Mesendoderm (in vitro differentiated cells): ENCODE measurements at regions not wholly inside any gene's neighbourhood (a gene's known extent, or its start where the extent isn't known, plus 50 kb on each side); places are given as distances from the start of the nearest gene placed in this dataset.
"Not testable (repeated sequence)": the region's sequence is repeated elsewhere in the genome, so short reads cannot be mapped to it uniquely, and the experiment has no call there.

Experiments
- DNase-seq: peaks from one replicate; pipeline ENCODE4 v3.0.0; 2013
- H2AK5ac ChIP-seq: 2 replicates; pipeline ENCODE4 v1.6.1; 2013; ENCODE audit warnings: low read length, inconsistent platforms
- H2BK120ac ChIP-seq: 2 replicates; pipeline ENCODE4 v1.6.1; 2013; ENCODE audit warnings: low read depth, mild to moderate bottlenecking, low read length, moderate library complexity, mixed read lengths
- H2BK15ac ChIP-seq: replicated peaks from 2 replicates; pipeline ENCODE4 v1.6.1; 2013; ENCODE audit warnings: low read depth, mild to moderate bottlenecking, moderate library complexity
- H2BK5ac ChIP-seq: 2 replicates; pipeline ENCODE4 v1.6.1; 2013; ENCODE audit warnings: low read length, inconsistent platforms
- H3K18ac ChIP-seq: 2 replicates; pipeline ENCODE4 v1.6.1; 2013; ENCODE audit warnings: mild to moderate bottlenecking, low read length, mixed read lengths
- H3K23ac ChIP-seq: one replicate; pipeline ENCODE4 v1.6.1; 2013; ENCODE audit warnings: low read length
- H3K27ac ChIP-seq: 2 replicates; pipeline ENCODE4 v1.5.1; 2013; ENCODE audit warnings: low read depth, mild to moderate bottlenecking, inconsistent platforms, low read length, moderate library complexity
- H3K27me3 ChIP-seq: 2 replicates; pipeline ENCODE4 v1.6.1; 2013; ENCODE audit warnings: low read length, control low read depth, mild to moderate bottlenecking, inconsistent platforms; ENCODE audit not compliant: insufficient read depth, poor library complexity
- H3K36me3 ChIP-seq: 2 replicates; pipeline ENCODE4 v1.6.1; 2013; ENCODE audit warnings: low read length, inconsistent platforms; ENCODE audit not compliant: control insufficient read depth, insufficient read depth
- H3K4ac ChIP-seq: one replicate; pipeline ENCODE4 v1.6.1; 2013; ENCODE audit warnings: low read depth, mild to moderate bottlenecking, low read length, moderate library complexity
- H3K4me1 ChIP-seq: 2 replicates; pipeline ENCODE4 v1.6.1; 2013; ENCODE audit warnings: low read depth, low read length, inconsistent platforms; ENCODE audit not compliant: control insufficient read depth
- H3K4me2 ChIP-seq: 2 replicates; pipeline ENCODE4 v1.6.1; 2013; ENCODE audit warnings: low read length
- H3K4me3 ChIP-seq: 2 replicates; pipeline ENCODE4 v1.5.1; 2013; ENCODE audit warnings: mild to moderate bottlenecking, low read length
- H3K56ac ChIP-seq: one replicate; pipeline ENCODE4 v1.6.1; 2013; ENCODE audit warnings: low read length
- H3K79me1 ChIP-seq: 2 replicates; pipeline ENCODE4 v1.6.1; 2013; ENCODE audit warnings: low read length, inconsistent platforms
- H3K79me2 ChIP-seq: 2 replicates; pipeline ENCODE4 v1.6.1; 2013; ENCODE audit warnings: mild to moderate bottlenecking, low read length; ENCODE audit not compliant: control insufficient read depth, insufficient read depth
- H3K9ac ChIP-seq: 2 replicates; pipeline ENCODE4 v1.6.1; 2013; ENCODE audit warnings: low read length, inconsistent platforms
- H4K5ac ChIP-seq: one replicate; pipeline ENCODE4 v1.6.1; 2013; ENCODE audit warnings: low read length
- H4K8ac ChIP-seq: one replicate; pipeline ENCODE4 v1.6.1; 2013; ENCODE audit warnings: low read depth, mild to moderate bottlenecking, control low read depth, low read length, moderate library complexity
- WGBS: extraction: QIAGEN DNeasy Blood & Tissue Kit; methylation state at CpG from one replicate; pipeline ENCODE4 v1.1.7; 2013; ENCODE audit warnings: low lambda C conversion rate, missing lambda C conversion rate; ENCODE audit not compliant: insufficient coverage; ENCODE audit errors: extremely low coverage; 5-methylcytosine and 5-hydroxymethylcytosine counted together

DNA sequence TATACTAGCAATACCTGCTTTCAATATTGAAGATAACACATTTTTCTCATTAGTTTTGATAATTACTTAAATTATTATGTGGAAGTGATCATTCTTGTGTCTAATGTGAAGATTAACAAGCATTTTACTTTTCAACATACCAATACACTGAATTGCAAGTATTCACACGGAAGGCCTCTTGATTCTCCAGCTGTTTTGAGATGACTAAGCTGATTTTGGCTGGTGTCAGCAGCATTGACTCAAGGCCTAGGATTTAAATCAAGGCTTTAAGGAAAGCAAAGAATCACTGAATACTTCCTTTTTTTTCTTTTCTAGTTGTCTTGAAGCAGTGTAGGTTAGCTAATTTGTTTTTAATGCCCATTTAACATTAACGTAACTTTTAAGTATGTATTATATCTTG is 373.7 kb downstream of the SRGAP2C start:
- no peak overlapping the region for H2BK5ac ChIP-seq
- H3K4me2 ChIP-seq = no peak overlapping the region
- no peak overlapping the region for H3K4me3 ChIP-seq
- H3K27ac ChIP-seq = no peak overlapping the region
- H4K8ac ChIP-seq = no peak overlapping the region
- no peaks in the 10 kb centered on the region for H3K79me2 ChIP-seq
- peak; percentile 75 for DNase-seq
- no peaks in the 10 kb centered on the region for H3K36me3 ChIP-seq
- H3K4me1 ChIP-seq = no peaks in the 10 kb centered on the region
- no peak overlapping the region for H2BK120ac ChIP-seq
- no peaks in the 10 kb centered on the region for H3K79me1 ChIP-seq
- no peak overlapping the region for H3K4ac ChIP-seq
- H3K56ac ChIP-seq = no peak overlapping the region
- H2AK5ac ChIP-seq = no peak overlapping the region
- H3K23ac ChIP-seq = no peak overlapping the region
- H3K18ac ChIP-seq = no peak overlapping the region
- no CpG with 5 or more reads among the region's 2 CpGs for WGBS
- H2BK15ac ChIP-seq = no peak overlapping the region
- no peaks in the 10 kb centered on the region for H3K27me3 ChIP-seq
- H3K9ac ChIP-seq = no peak overlapping the region
- H4K5ac ChIP-seq = no peak overlapping the region

DNA sequence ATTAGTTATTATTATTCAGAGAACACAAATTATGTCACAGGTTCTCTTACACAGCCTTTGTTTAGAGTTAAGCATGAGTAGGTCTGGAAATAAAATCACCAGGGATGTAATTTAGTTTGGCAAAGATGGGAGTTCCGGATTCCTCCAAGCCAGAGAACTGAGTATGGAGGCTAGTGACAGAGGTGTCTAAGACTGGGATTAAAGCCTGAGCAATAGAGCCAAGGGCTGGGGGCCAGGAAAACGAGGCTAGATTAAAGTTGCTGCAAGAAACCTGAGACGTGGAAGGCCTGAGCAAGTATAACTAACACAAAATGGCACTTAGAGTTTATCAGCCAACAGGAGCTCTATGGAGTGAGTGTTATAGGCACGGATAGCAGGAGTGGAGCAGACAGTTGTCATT is 381.6 kb downstream of the SRGAP2C start:
- no peak overlapping the region for H2BK15ac ChIP-seq
- no peaks in the 10 kb centered on the region for H3K79me2 ChIP-seq
- no peak overlapping the region for H3K23ac ChIP-seq
- H2BK5ac ChIP-seq = no peak overlapping the region
- H3K36me3 ChIP-seq = no peaks in the 10 kb centered on the region
- no peaks in the 10 kb centered on the region for H3K27me3 ChIP-seq
- H3K4ac ChIP-seq = no peak overlapping the region
- no peak overlapping the region for H3K56ac ChIP-seq
- no peak overlapping the region for H2AK5ac ChIP-seq
- H4K5ac ChIP-seq = no peak overlapping the region
- H3K4me2 ChIP-seq = no peak overlapping the region
- no peak overlapping the region for H3K4me3 ChIP-seq
- H2BK120ac ChIP-seq = no peak overlapping the region
- no peak overlapping the region for H3K18ac ChIP-seq
- WGBS = no CpG with 5 or more reads among the region's 4 CpGs
- no peak overlapping the region for H3K9ac ChIP-seq
- no peak overlapping the region for H4K8ac ChIP-seq
- no peak overlapping the region for H3K27ac ChIP-seq
- H3K79me1 ChIP-seq = no peaks in the 10 kb centered on the region
- DNase-seq = no peak
- no peaks in the 10 kb centered on the region for H3K4me1 ChIP-seq

DNA sequence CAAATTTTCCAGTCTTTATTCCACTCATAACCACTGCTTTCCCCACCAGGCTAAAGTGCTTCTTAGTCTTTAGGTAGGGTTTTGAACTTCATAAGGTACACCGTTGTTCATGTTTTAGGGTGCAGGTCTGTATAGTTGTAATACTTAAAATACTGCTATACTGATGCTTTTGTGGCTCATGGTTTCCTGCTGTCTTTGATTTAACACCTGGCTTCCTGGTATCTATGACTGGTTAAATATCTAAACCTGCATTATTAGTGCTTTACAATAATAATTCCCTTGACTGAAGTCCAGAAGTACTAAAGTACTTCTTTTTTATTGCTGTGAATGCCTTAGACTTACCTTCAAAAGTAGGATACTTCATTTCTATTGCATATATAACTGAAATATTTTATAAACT is 384.7 kb downstream of the SRGAP2C start:
- no peak overlapping the region for H3K56ac ChIP-seq
- no peak overlapping the region for H3K9ac ChIP-seq
- no peak overlapping the region for H4K5ac ChIP-seq
- no peak overlapping the region for H2BK120ac ChIP-seq
- H4K8ac ChIP-seq = no peak overlapping the region
- no peaks in the 10 kb centered on the region for H3K79me2 ChIP-seq
- H2AK5ac ChIP-seq = no peak overlapping the region
- no peak overlapping the region for H3K4ac ChIP-seq
- H3K4me2 ChIP-seq = no peak overlapping the region
- H3K27me3 ChIP-seq = no peaks in the 10 kb centered on the region
- no peak overlapping the region for H3K4me3 ChIP-seq
- H3K18ac ChIP-seq = no peak overlapping the region
- H3K23ac ChIP-seq = no peak overlapping the region
- no peaks in the 10 kb centered on the region for H3K79me1 ChIP-seq
- no peaks in the 10 kb centered on the region for H3K4me1 ChIP-seq
- H3K27ac ChIP-seq = no peak overlapping the region
- no peaks in the 10 kb centered on the region for H3K36me3 ChIP-seq
- no peak for DNase-seq
- WGBS = no CpG with 5 or more reads among the region's 1 CpG
- no peak overlapping the region for H2BK5ac ChIP-seq
- H2BK15ac ChIP-seq = no peak overlapping the region

DNA sequence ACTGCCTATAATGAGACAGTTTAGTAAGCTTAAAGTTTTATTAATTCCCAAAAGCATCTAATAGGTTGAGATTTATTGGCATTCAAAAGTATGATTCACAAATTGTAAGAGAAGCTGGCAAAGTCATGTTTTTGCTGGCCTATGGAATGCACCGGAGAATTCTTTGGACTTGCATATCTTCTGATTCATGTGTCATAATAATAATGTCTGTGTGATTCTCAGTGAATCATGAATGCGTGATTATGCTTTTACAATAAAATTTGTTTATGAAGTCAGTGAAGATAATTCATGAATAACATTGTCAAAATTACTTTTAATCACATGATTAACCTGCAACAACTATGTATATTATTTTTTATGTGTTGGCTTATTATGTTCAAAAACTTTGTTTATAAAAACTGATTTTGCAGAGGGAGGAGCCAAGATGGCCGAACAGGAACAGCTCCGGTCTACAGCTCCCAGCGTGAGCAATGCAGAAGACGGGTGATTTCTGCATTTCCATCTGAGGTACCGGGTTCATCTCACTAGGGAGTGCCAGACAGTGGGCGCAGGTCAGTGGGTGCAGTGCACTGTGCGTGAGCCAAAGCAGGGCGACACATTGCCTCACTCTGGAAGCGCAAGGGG is 389.2 kb downstream of the SRGAP2C start:
- H3K18ac ChIP-seq, DNase-seq, H3K4me1 ChIP-seq, H3K23ac ChIP-seq, H3K4me3 ChIP-seq, H3K27ac ChIP-seq, H2BK5ac ChIP-seq, H2BK15ac ChIP-seq, H3K4me2 ChIP-seq, H4K5ac ChIP-seq, H3K79me1 ChIP-seq, H3K36me3 ChIP-seq, H3K4ac ChIP-seq, H2AK5ac ChIP-seq, H4K8ac ChIP-seq, H3K27me3 ChIP-seq, H2BK120ac ChIP-seq, H3K9ac ChIP-seq, H3K79me2 ChIP-seq, H3K56ac ChIP-seq: not testable (repeated sequence)
- no CpG with 5 or more reads among the region's 11 CpGs for WGBS

DNA sequence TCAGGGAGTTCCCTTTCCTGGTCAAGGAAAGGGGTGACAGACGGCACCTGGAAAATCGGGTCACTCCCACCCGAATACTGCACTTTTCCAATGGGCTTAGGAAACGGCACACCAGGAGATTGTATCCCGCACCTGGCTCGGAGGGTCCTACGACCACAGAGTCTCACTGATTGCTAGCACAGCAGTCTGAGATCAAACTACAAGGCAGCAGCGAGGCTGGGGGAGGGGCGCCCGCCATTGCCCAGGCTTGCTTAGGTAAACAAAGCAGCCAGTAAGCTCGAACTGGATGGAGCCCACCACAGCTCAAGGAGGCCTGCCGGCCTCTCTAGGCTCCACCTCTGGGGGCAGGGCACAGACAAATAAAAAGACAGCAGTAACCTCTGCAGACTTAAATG is 389.7 kb downstream of the SRGAP2C start:
- not testable (repeated sequence) for H3K18ac ChIP-seq, H3K4me3 ChIP-seq, H4K8ac ChIP-seq, H3K27ac ChIP-seq, H3K79me2 ChIP-seq, DNase-seq, H3K79me1 ChIP-seq, H4K5ac ChIP-seq, H3K4ac ChIP-seq, H3K9ac ChIP-seq, H3K4me2 ChIP-seq, H2AK5ac ChIP-seq, H3K56ac ChIP-seq, H3K4me1 ChIP-seq, H2BK120ac ChIP-seq, H2BK15ac ChIP-seq, H3K27me3 ChIP-seq, H2BK5ac ChIP-seq, H3K36me3 ChIP-seq, H3K23ac ChIP-seq
- WGBS = no CpG with 5 or more reads among the region's 12 CpGs

DNA sequence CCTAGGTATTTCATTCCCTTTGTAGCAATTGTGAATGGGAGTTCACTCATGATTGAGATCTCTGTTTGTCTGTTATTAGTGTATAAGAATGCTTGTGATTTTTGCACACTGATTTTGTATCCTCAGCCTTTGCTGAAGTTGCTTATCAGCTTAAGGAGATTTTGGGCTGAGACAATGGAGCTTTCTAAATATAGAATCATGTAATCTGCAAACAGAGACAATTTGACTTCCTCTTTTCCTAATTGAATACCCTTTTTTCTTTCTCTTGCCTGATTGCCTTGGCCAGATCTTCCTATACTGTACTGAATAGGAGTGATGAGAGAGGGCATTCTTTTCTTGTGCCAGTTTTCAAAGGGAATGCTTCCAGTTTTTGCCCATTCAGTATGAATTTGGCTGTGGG is 398.1 kb downstream of the SRGAP2C start:
- H4K8ac ChIP-seq, H3K18ac ChIP-seq: not testable (repeated sequence)

More for the DNA sequence above, 398.1 kb downstream of the SRGAP2C start:
- not testable (repeated sequence) for H2BK5ac ChIP-seq, H3K4ac ChIP-seq, H3K23ac ChIP-seq, H3K36me3 ChIP-seq, H3K9ac ChIP-seq, H4K5ac ChIP-seq, H3K27ac ChIP-seq, H3K79me2 ChIP-seq, H2BK15ac ChIP-seq, H3K79me1 ChIP-seq, H2BK120ac ChIP-seq, H3K56ac ChIP-seq, DNase-seq, H3K27me3 ChIP-seq, H3K4me3 ChIP-seq, H3K4me2 ChIP-seq, H2AK5ac ChIP-seq, H3K4me1 ChIP-seq
